ENCODE measurements at regions not wholly inside any gene's neighbourhood (a gene's known extent, or its start where the extent isn't known, plus 50 kb on each side); places are given as distances from the start of the nearest gene placed in this dataset.

DNA sequence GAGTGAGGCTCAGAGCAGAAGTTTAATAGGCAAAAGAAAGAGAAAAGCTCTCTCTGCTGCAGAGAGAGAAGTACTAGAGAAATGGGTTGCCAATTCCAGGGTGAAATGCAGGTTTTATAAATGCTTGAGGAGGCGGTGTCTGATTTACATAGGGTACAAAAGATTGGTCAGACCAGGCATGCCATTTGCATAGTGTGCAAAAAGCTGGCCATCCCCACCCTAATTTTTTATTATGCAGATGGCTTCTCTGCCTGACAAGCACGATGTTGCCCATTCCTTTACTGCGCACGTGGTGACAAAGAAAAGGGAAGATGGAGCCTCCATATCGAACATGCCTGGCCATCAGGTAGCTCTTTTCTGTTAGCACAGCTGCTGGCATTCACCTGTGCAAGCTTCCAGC lies 209.3 kb upstream of the PPFIA2 start:
- TF ChIP-seq POLR2AphosphoS5 (IDR thresholded peaks at IDR 0.05; ENCODE audit: borderline replicate concordance, low read depth, low read length) = no peak
- TF ChIP-seq EZH2 (IDR thresholded peaks at IDR 0.05) = no peak
